CD4-positive, CD25-positive, alpha-beta regulatory T cell (primary cell): ENCODE measurements at regions not wholly inside any gene's neighbourhood (a gene's known extent, or its start where the extent isn't known, plus 50 kb on each side); places are given as distances from the start of the nearest gene placed in this dataset.
A peak's percentile ranks its signal among the peaks of the same experiment; 100 is the strongest.

ENCODE experiments used
- ATAC-seq, 2 donors: fragments of 150-1000 bp; cut with Tn5 transposase; one replicate each; pipeline ENCODE4 v1.10.0; 2021; ENCODE audit warnings: low read depth in 2 of 2, moderate number of reproducible peaks in 2 of 2, moderate library complexity in 1 of 2
- DNase-seq, 3 donors: peaks; one replicate each; pipeline versions ENCODE4 v3.0.0 to v3.0.0-alpha.2; 2012 to 2022; ENCODE audit warnings: mixed read lengths in 1 of 3
- H3K27ac ChIP-seq: one replicate; pipeline ENCODE4 v1.7.0; 2013; ENCODE audit warnings: mild to moderate bottlenecking, low read length; ENCODE audit not compliant: insufficient read depth, poor library complexity, severe bottlenecking
- H3K27me3 ChIP-seq: one replicate; pipeline ENCODE4 v1.7.0; 2013; ENCODE audit warnings: low read length; ENCODE audit not compliant: control insufficient read depth, insufficient read depth
- H3K36me3 ChIP-seq: one replicate; pipeline ENCODE4 v1.7.0; 2013; ENCODE audit warnings: mild to moderate bottlenecking, low read length, moderate library complexity; ENCODE audit not compliant: control insufficient read depth, insufficient read depth
- H3K4me1 ChIP-seq: 2 replicates; pipeline ENCODE4 v1.7.0; 2013; ENCODE audit warnings: mild to moderate bottlenecking, low read length; ENCODE audit not compliant: insufficient read depth, control insufficient read depth, poor library complexity, severe bottlenecking
- H3K4me3 ChIP-seq: one replicate; pipeline ENCODE4 v1.7.0; 2013; ENCODE audit warnings: low read depth, mild to moderate bottlenecking, low read length, moderate library complexity
- H3K9me3 ChIP-seq, 2 experiments: 1 replicate in 1 of 2; 2 replicates in 1 of 2; pipeline ENCODE4 v1.7.0; 2013; ENCODE audit warnings: low read length in 2 of 2, mild to moderate bottlenecking in 1 of 2, moderate library complexity in 1 of 2; ENCODE audit not compliant: control insufficient read depth in 2 of 2
- H3K27ac Mint-ChIP-seq, 3 donors: one replicate each; pipeline ENCODE4 v1.8.0; 2020 to 2022; ENCODE audit warnings: mild to moderate bottlenecking in 3 of 3, mixed read lengths in 3 of 3, moderate library complexity in 2 of 3
- H3K27me3 Mint-ChIP-seq: one replicate; pipeline ENCODE4 v1.8.0; 2022; ENCODE audit warnings: mild to moderate bottlenecking, mixed read lengths
- H3K36me3 Mint-ChIP-seq: one replicate; pipeline ENCODE4 v1.8.0; 2020; ENCODE audit warnings: mixed read lengths
- H3K4me1 Mint-ChIP-seq, 4 donors: one replicate each; pipeline ENCODE4 v1.8.0; 2020 to 2022; ENCODE audit warnings: mixed read lengths in 4 of 4, mild to moderate bottlenecking in 1 of 4
- H3K4me3 Mint-ChIP-seq, 4 donors: one replicate each; pipeline ENCODE4 v1.8.0; 2020 to 2022; ENCODE audit warnings: mild to moderate bottlenecking in 4 of 4, mixed read lengths in 4 of 4, moderate library complexity in 3 of 4
- H3K9me3 Mint-ChIP-seq, 7 donors: one replicate each; pipeline ENCODE4 v1.8.0; 2020 to 2022; ENCODE audit warnings: mixed read lengths in 7 of 7, mild to moderate bottlenecking in 3 of 7, moderate library complexity in 2 of 7

DNA sequence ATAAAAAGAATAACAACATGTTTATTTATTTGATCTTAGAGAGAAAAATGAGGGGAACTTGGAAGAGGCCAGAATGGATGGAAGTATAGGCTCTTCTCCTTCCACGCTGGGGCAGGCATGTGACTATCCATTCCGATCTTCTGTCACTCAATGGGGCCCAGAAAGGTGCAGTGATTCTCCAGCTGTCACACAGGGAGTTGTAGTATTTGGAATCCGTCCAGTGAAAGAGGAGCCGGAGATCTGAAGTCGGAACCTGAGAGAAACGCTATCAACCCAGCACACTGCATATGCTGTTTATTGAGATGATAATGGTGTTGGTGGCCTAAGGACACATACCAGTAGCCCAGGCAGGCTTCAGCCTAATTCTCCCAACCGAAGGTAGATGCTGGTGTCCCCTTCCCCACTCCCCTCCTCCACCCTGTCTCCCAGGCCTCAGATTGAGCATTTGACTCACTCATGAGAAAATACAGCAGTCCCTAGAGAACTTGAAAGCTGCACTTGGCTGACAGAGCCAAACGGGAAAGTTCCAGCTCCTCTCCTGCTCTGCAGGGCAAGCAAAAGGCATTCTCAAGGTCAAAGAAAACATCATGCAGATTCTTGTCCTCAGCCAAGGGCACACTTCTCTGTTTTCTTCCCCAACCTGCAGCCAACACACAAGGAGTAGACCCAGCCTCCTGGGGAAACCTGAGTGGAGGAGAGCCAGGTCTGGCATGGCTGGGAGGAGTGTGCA lies 100.4 kb downstream of the IRF2BPL start:
- Histone ChIP-seq H3K9me3 (no peaks in the 10 kb centered on the region), H3K4me1 (peaks cover 73% of the 10 kb centered on the region), H3K27me3 (no peaks in the 10 kb centered on the region), H3K36me3 (no peaks in the 10 kb centered on the region), H3K4me3 (peak overlapping the region; percentile 24), H3K27ac (peak overlapping the region; percentile 78)
- peak overlapping the region in 3 of 4 donors; percentile 64 to 86 (median 81) for H3K4me3 Mint-ChIP-seq
- H3K36me3 Mint-ChIP-seq = no peaks in the 10 kb centered on the region
- ATAC-seq (no peak), DNase-seq (no peak)
- peak overlapping the region; percentile 81 to 97 (median 92) for H3K27ac Mint-ChIP-seq
- no peaks in the 10 kb centered on the region for H3K27me3 Mint-ChIP-seq
- H3K4me1 Mint-ChIP-seq = peaks cover 27 to 91% (median 58%) of the 10 kb centered on the region in 4 donors
- H3K9me3 Mint-ChIP-seq = no peaks in the 10 kb centered on the region

DNA sequence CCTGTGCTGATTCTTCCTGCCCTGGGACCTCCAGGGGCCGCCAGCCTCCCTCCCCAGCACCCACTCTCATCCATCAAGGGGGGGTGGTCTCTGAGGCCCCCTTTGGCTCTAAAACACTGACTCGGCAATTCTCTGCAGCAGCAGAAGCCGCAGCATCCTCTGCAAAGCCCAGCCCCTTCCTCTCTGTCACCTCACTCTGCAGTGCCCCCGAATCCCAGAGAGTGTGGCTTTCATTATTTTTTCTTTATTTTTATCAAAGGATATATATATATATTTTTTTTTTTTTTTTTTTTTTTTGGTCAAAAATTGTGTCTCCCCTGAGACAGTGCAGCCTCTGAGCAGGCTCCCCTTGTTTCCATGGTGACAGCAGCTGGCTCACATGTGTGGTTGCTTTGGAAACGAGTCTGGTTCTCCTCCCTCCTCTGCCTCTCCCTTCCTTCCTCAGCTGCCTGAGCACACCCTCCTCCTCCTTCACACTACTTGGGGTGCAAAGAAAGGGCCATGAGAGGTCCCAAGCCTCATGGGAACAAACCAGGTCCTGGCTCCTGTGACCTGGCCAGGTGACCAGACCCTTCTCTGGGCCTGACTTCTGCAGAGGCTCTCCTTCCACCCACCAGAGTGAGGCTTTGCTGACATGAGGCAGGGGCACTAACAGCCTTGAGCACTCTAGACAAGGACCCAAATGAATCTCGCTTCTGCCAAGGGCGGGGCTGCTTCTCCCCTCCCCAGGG lies 100.5 kb downstream of the LRRC74A start:
- DNase-seq (peak; percentile 67 to 83 (median 73)), ATAC-seq (peak; percentile 58 to 65)
- Mint-ChIP-seq H3K4me3 (peak overlapping the region; percentile 71 to 86 (median 77)), H3K4me1 (peaks cover 23 to 86% (median 50%) of the 10 kb centered on the region in 4 donors), H3K27me3 (no peaks in the 10 kb centered on the region), H3K27ac (peak overlapping the region; percentile 80 to 93 (median 92)), H3K9me3 (no peaks in the 10 kb centered on the region), H3K36me3 (no peaks in the 10 kb centered on the region)
- Histone ChIP-seq H3K4me1 (peaks cover 72% of the 10 kb centered on the region), H3K27me3 (no peaks in the 10 kb centered on the region), H3K4me3 (peak overlapping the region; percentile 55), H3K27ac (peak overlapping the region; percentile 78), H3K9me3 (no peaks in the 10 kb centered on the region), H3K36me3 (no peaks in the 10 kb centered on the region)

DNA sequence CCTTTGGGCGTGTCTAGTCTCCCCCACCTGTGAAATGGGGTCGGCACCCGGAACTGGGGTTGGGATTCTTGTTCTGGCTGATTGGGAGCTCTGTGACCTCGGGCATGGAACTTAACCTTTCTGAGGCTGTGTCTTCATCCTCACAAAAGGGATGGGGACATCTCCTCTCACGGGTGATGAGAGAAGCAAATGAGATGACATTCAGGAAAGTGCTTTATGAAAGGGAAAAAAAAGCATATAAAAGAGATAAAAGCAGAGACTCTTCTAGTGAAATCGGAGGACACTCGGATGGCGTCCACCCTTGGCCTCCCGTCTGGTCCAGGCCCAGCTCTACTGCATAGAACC lies 98.9 kb downstream of the LRRC74A start:
- Mint-ChIP-seq H3K27ac (peak overlapping the region; percentile 15 to 80 (median 64)), H3K27me3 (no peaks in the 10 kb centered on the region), H3K9me3 (no peaks in the 10 kb centered on the region), H3K4me1 (peaks cover 22 to 82% (median 43%) of the 10 kb centered on the region in 4 donors), H3K4me3 (peak overlapping the region in 1 of 4 donors; percentile 68), H3K36me3 (no peaks in the 10 kb centered on the region)
- Histone ChIP-seq H3K36me3 (no peaks in the 10 kb centered on the region), H3K27ac (no peak overlapping the region), H3K9me3 (no peaks in the 10 kb centered on the region), H3K4me3 (no peak overlapping the region), H3K27me3 (no peaks in the 10 kb centered on the region), H3K4me1 (peaks cover 61% of the 10 kb centered on the region)
- DNase-seq = no peak
- ATAC-seq = no peak

DNA sequence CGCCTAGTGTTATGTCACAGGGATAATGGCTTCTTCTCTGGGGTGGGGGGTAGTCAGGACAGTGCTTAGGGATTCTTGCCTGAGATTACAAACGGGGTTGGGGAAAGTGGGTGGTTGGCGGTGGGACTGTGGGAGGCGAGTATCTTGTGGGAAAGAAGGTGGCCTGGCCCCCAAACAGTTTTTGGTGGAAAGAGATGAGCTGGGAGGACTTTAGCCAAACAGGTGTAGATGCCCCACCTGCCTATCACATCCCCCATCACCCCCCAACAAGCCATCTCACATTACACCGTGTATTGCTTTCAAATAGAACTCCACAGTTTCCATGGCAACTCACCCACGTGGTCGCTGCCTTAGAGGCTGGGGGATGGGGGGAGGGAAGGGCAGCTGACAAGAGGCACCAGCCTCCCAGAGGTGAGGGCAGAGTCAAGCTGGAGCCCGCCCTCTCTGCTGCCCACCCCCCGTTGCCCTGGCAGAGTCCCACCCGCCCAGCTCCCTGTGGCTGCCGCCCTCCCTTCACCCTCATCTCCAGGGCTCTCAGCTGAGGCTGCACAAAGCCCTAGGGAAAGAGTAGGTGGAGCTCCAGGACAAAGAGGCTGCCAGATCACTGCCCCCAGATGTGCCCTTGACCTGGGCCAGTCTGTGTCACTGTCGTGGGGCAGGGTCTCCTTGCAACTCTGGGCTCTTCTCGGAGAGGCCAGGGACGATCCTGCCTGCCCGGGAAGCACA lies 98.3 kb downstream of the LRRC74A start:
- Mint-ChIP-seq H3K4me3 (peak overlapping the region in 1 of 4 donors; percentile 68), H3K36me3 (no peaks in the 10 kb centered on the region), H3K27me3 (no peaks in the 10 kb centered on the region), H3K27ac (peak overlapping the region; percentile 60 to 80 (median 72)), H3K9me3 (no peaks in the 10 kb centered on the region), H3K4me1 (peaks cover 17 to 82% (median 38%) of the 10 kb centered on the region in 4 donors)
- peak in 1 of 2 donors; percentile 45 for ATAC-seq
- H3K36me3 ChIP-seq = no peaks in the 10 kb centered on the region
- H3K4me1 ChIP-seq = peaks cover 61% of the 10 kb centered on the region
- H3K4me3 ChIP-seq = no peak overlapping the region
- peak; percentile 41 to 43 (median 43) for DNase-seq
- H3K9me3 ChIP-seq = no peaks in the 10 kb centered on the region
- H3K27me3 ChIP-seq = no peaks in the 10 kb centered on the region
- H3K27ac ChIP-seq = peak overlapping the region; percentile 49

DNA sequence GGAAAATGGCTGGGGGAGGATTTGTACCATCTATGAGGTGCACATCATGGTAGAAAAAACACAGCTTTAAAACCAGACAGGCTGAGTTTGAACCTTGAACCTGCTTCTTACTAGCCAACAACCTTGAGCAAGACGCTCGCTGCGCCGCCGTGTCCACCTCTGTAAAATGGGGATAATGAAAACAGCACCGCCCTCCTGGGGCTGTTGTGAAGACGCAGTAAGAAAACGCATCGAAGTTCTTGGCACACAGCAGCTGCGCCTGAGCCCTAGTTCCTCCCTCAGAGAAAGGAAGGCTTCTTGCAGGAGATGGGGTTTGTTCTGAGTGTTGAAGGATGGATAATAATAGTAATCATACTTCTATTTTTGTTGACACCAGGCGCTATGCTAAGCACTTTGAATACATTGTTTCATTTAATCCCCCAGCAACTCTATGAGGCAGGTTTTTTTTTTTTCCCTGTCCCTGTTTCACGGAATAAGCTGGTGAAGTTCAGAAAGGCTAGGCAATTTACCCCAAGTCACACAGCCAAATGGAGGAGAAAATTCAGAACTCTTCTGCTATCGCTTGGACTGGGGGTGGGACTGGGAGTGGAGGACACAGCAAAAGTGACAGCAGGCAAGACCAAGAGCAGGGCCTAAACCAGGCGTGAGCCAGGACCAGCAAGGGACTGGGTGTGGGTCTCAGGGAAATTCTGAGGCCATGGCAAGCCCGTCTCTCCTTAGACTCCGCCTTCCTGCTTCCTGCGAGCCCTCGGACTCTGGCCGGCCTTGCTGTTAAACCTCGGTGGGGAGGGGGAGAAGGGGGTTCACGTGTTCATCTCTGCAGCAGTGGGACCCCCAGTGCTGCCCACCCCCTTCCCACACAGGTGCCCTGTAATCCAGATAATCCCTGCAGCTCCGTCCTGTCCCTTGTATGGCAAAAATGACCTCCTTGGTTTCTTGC lies 97.5 kb downstream of the LRRC74A start:
- no peaks in the 10 kb centered on the region for H3K9me3 Mint-ChIP-seq
- H3K36me3 ChIP-seq = no peaks in the 10 kb centered on the region
- peaks cover 17 to 78% (median 35%) of the 10 kb centered on the region in 4 donors for H3K4me1 Mint-ChIP-seq
- peak overlapping the region; percentile 26 to 81 (median 72) for H3K27ac Mint-ChIP-seq
- H3K36me3 Mint-ChIP-seq = no peaks in the 10 kb centered on the region
- ATAC-seq (no peak), DNase-seq (no peak)
- H3K4me3 Mint-ChIP-seq = peak overlapping the region in 1 of 4 donors; percentile 24
- peak overlapping the region; percentile 49 for H3K27ac ChIP-seq
- peaks cover 59% of the 10 kb centered on the region for H3K4me1 ChIP-seq
- no peak overlapping the region for H3K4me3 ChIP-seq
- H3K27me3 ChIP-seq = no peaks in the 10 kb centered on the region
- H3K27me3 Mint-ChIP-seq = no peaks in the 10 kb centered on the region
- H3K9me3 ChIP-seq = no peaks in the 10 kb centered on the region

DNA sequence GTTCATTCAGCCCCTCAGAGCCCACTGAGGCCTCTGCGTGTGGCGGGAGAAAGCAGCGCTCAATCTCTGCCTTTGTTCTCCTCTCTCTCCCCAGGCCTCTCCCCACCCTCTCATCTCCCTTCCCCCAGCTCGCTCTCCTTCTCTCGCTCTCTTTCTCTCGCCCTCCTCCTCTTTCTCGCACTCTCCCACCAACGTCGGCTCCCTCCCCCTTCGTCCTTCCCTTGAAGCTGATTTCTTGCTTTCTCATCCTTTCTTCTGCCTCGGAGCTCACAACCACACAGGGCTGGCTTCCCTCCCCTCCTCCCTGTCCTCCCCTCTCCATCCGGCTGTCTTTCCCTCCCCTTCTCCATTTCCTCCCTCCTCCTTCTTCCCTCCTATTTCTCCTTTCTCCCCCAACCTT lies 96.4 kb downstream of the LRRC74A start:
- peak overlapping the region in 1 of 3 donors; percentile 31 for H3K27ac Mint-ChIP-seq
- DNase-seq (no peak), ATAC-seq (no peak)
- no peaks in the 10 kb centered on the region for H3K36me3 Mint-ChIP-seq
- Histone ChIP-seq H3K4me3 (no peak overlapping the region), H3K9me3 (no peaks in the 10 kb centered on the region), H3K36me3 (no peaks in the 10 kb centered on the region), H3K4me1 (peaks cover 48% of the 10 kb centered on the region), H3K27me3 (no peaks in the 10 kb centered on the region), H3K27ac (no peak overlapping the region)
- H3K4me3 Mint-ChIP-seq = no peak overlapping the region
- no peaks in the 10 kb centered on the region for H3K27me3 Mint-ChIP-seq
- H3K9me3 Mint-ChIP-seq = no peaks in the 10 kb centered on the region
- peaks cover 17 to 77% (median 30%) of the 10 kb centered on the region in 4 donors for H3K4me1 Mint-ChIP-seq

DNA sequence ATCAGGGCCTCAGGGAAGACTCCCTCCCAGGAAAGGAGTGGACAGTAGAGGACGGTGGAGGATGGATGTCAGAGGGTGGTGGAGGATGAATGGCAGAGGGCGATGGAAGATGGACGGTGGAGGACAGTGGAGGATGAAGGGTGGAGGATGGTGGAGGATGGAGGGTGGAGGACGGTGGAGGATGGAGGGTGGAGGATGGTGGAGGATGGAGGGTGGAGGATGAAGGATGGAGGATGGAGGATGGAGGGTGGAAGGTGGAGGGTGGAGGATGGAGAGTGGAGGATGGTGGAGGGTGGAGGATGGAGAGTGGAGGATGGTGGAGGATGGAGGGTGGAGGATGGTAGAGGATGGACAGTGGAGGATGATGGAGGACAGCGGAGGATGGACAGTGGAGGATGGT lies 95.9 kb downstream of the LRRC74A start:
- Mint-ChIP-seq H3K4me3 (peak overlapping the region in 1 of 4 donors; percentile 64), H3K4me1 (peaks cover 13 to 73% (median 25%) of the 10 kb centered on the region in 4 donors), H3K9me3 (no peaks in the 10 kb centered on the region), H3K27ac (peak overlapping the region in 1 of 3 donors; percentile 31), H3K27me3 (no peaks in the 10 kb centered on the region), H3K36me3 (no peaks in the 10 kb centered on the region)
- Histone ChIP-seq H3K27ac (no peak overlapping the region), H3K36me3 (no peaks in the 10 kb centered on the region), H3K27me3 (no peaks in the 10 kb centered on the region), H3K4me3 (no peak overlapping the region), H3K4me1 (peaks cover 43% of the 10 kb centered on the region), H3K9me3 (no peaks in the 10 kb centered on the region)
- no peak for ATAC-seq
- DNase-seq = no peak
